HCT116 (cell line): ENCODE measurements at regions not wholly inside any gene's neighbourhood (a gene's known extent, or its start where the extent isn't known, plus 50 kb on each side); places are given as distances from the start of the nearest gene placed in this dataset.

Experiments used
- ATAC-seq: fragments of 200-7000 bp; cut with Tn5 transposase; 2 replicates; pipeline ENCODE4 v1.9.1; 2020; ENCODE audit warnings: mild to moderate bottlenecking, moderate library complexity
- BruUV-seq: library from RNA; stranded (reverse); fragments of 400-500 nt; replicated peaks from 2 replicates; lab custom pipeline; 2021; lab: Mats Ljungman, UMichigan
- CTCF ChIA-PET: fragments of 300-600 bp; sonication (Branson Sonifier 250); formaldehyde crosslinking; loops from one replicate; lab custom pipeline; 2021; ENCODE audit warnings: antibody characterized with exemption; lab: Charles Lee
- POLR2A ChIA-PET: fragments of 300-600, 350-600 bp; sonication (Branson Sonifier 250); formaldehyde crosslinking; loops from one replicate; lab custom pipeline; 2021; ENCODE audit warnings: antibody characterized with exemption; lab: Charles Lee
- RAD21 ChIA-PET, 2 experiments: fragments of 300-600 bp; sonication (Branson Sonifier 250); formaldehyde crosslinking; loops; one replicate each; lab custom pipeline; 2023; ENCODE audit warnings: low total read pairs in 2 of 2; ENCODE audit not compliant: uncharacterized antibody in 2 of 2, unreplicated experiment in 2 of 2, low non-redundant PET in 1 of 2; lab: Charles Lee
- DNase-seq: peaks from one replicate; pipeline ENCODE4 v3.0.0-alpha.2; 2010; ENCODE audit warnings: low read depth, low spot score
- H2AFZ ChIP-seq: fragments of 200-600 bp; shearing (Covaris generic), sonication (generic); 2 replicates; pipeline ENCODE4 v1.6.1; 2017; ENCODE audit warnings: low read depth, mixed run types, mixed read lengths, antibody characterized with exemption, low read length; ENCODE audit not compliant: poor library complexity, severe bottlenecking
- H3K27ac ChIP-seq: 2 replicates; pipeline ENCODE4 v1.5.1; 2012; ENCODE audit warnings: low read depth, low read length
- H3K27me3 ChIP-seq: fragments of 200-600 bp; sonication (generic); 2 replicates; pipeline ENCODE4 v1.6.1; 2016; ENCODE audit warnings: mixed run types, low read length, mixed read lengths; ENCODE audit not compliant: insufficient read depth
- H3K36me3 ChIP-seq, 2 experiments: fragments of 200-500 bp in 1 of 2; fragments of 200-600 bp in 1 of 2; sonication (Bioruptor generic) in 1 of 2; sonication (generic) in 1 of 2; 2 replicates each; pipeline versions ENCODE4 v1.5.1 to v1.6.1; 2014 to 2016; ENCODE audit warnings: low read length in 2 of 2, inconsistent platforms in 1 of 2, mixed read lengths in 1 of 2, mixed run types in 1 of 2; ENCODE audit not compliant: insufficient read depth in 2 of 2, control insufficient read depth in 1 of 2
- H3K4me1 ChIP-seq, 2 experiments: fragments of 200-600 bp in 1 of 2; sonication (generic) in 1 of 2; 2 replicates each; pipeline versions ENCODE4 v1.5.1 to v1.6.1; 2012 to 2017; ENCODE audit warnings: low read length in 2 of 2, inconsistent platforms in 1 of 2, mild to moderate bottlenecking in 1 of 2, mixed read lengths in 1 of 2, mixed run types in 1 of 2, moderate library complexity in 1 of 2; ENCODE audit not compliant: insufficient read depth in 2 of 2, control insufficient read depth in 1 of 2
- H3K4me2 ChIP-seq: fragments of 200-600 bp; sonication (generic); 2 replicates; pipeline ENCODE4 v1.6.1; 2017; ENCODE audit warnings: mixed run types, low read length, mixed read lengths
- H3K4me3 ChIP-seq, 2 experiments: fragments of 200-600 bp in 1 of 2; sonication (generic) in 1 of 2; replicated peaks in 1 of 2; 2 replicates each; pipeline ENCODE4 v1.5.1; 2011 to 2016; ENCODE audit warnings: low read length in 2 of 2, control low read depth in 1 of 2, low read depth in 1 of 2, mild to moderate bottlenecking in 1 of 2, mixed read lengths in 1 of 2, mixed run types in 1 of 2
- H3K79me2 ChIP-seq: fragments of 200-600 bp; sonication (generic); 2 replicates; pipeline ENCODE4 v1.6.1; 2017; ENCODE audit warnings: mild to moderate bottlenecking, mixed run types, low read length, moderate library complexity, mixed read lengths; ENCODE audit not compliant: insufficient read depth
- H3K9ac ChIP-seq: fragments of 200-600 bp; sonication (generic); 2 replicates; pipeline ENCODE4 v1.6.1; 2016; ENCODE audit warnings: low read length, mixed read lengths
- H3K9me2 ChIP-seq: fragments of 200-600 bp; sonication (generic), shearing (Covaris generic); 2 replicates; pipeline ENCODE4 v1.6.1; 2017; ENCODE audit warnings: mixed run types, mild to moderate bottlenecking, moderate library complexity; ENCODE audit not compliant: insufficient read depth
- H3K9me3 ChIP-seq, 2 experiments: fragments of 200-500 bp in 1 of 2; fragments of 200-600 bp in 1 of 2; sonication (Bioruptor generic) in 1 of 2; sonication (generic) in 1 of 2; 2 replicates each; pipeline ENCODE4 v1.6.1; 2014 to 2017; ENCODE audit warnings: low read length in 2 of 2, mixed read lengths in 2 of 2, inconsistent platforms in 1 of 2, low read depth in 1 of 2, mild to moderate bottlenecking in 1 of 2, mixed run types in 1 of 2, moderate library complexity in 1 of 2; ENCODE audit not compliant: control insufficient read depth in 1 of 2, insufficient read depth in 1 of 2
- H4K20me1 ChIP-seq: fragments of 200-600 bp; sonication (generic), shearing (Covaris generic); 2 replicates; pipeline ENCODE4 v1.6.1; 2017; ENCODE audit warnings: mixed run types, mild to moderate bottlenecking, moderate library complexity; ENCODE audit not compliant: insufficient read depth
- CBX3 ChIP-seq: IDR thresholded peaks from 2 replicates; pipeline ENCODE4 v1.6.1; 2012; ENCODE audit warnings: low read depth
- CEBPB ChIP-seq: IDR thresholded peaks from 2 replicates; pipeline ENCODE4 v1.6.1; 2012; ENCODE audit warnings: low read depth
- CTCF ChIP-seq, 3 experiments: fragments of 200-600 bp in 1 of 3; sonication (generic) in 1 of 3; IDR thresholded peaks in 2 of 3; conservative IDR thresholded peaks in 1 of 3; 2 replicates each; pipeline ENCODE4 v1.5.1; 2012 to 2017; ENCODE audit warnings: low read depth in 2 of 3, low read length in 2 of 3, antibody characterized with exemption in 1 of 3, borderline replicate concordance in 1 of 3, control low read depth in 1 of 3, mild to moderate bottlenecking in 1 of 3, mixed read lengths in 1 of 3, mixed run types in 1 of 3, moderate library complexity in 1 of 3; ENCODE audit not compliant: insufficient read depth in 1 of 3
- EGR1 ChIP-seq: IDR thresholded peaks from 2 replicates; pipeline ENCODE4 v1.6.1; 2012; ENCODE audit warnings: low read depth
- ELF1 ChIP-seq: IDR thresholded peaks from 2 replicates; pipeline ENCODE4 v1.6.1; 2012; ENCODE audit warnings: low read depth, borderline replicate concordance
- EZH2 ChIP-seq: fragments of 200-600 bp; sonication (generic); IDR thresholded peaks from 2 replicates; pipeline ENCODE4 v1.6.1; 2017; ENCODE audit warnings: antibody characterized with exemption, mixed run types
- FOSL1 ChIP-seq: IDR thresholded peaks from 2 replicates; pipeline ENCODE4 v1.6.1; 2012; ENCODE audit warnings: low read depth
- POLR2A ChIP-seq: IDR thresholded peaks from 2 replicates; pipeline ENCODE4 v1.7.0; 2011; ENCODE audit warnings: borderline replicate concordance; ENCODE audit not compliant: insufficient read depth, insufficient read length; ENCODE audit errors: extremely low read depth
- POLR2AphosphoS5 ChIP-seq: IDR thresholded peaks from 2 replicates; pipeline ENCODE4 v1.6.1; 2011; ENCODE audit warnings: mild to moderate bottlenecking, low read depth, low read length, moderate library complexity
- RAD21 ChIP-seq: IDR thresholded peaks from 2 replicates; pipeline ENCODE4 v1.6.1; 2012; ENCODE audit warnings: low read depth, mild to moderate bottlenecking
- SIN3A ChIP-seq: IDR thresholded peaks from 2 replicates; pipeline ENCODE4 v1.6.1; 2012; ENCODE audit warnings: low read depth
- SRF ChIP-seq: IDR thresholded peaks from 2 replicates; pipeline ENCODE4 v1.6.1; 2012; ENCODE audit warnings: low read depth
- TCF7L2 ChIP-seq: IDR thresholded peaks from 2 replicates; pipeline ENCODE4 v1.7.0; 2011; ENCODE audit warnings: borderline replicate concordance, inconsistent platforms; ENCODE audit not compliant: insufficient read depth, insufficient read length; ENCODE audit errors: extremely low read depth
- YY1 ChIP-seq: IDR thresholded peaks from 2 replicates; pipeline ENCODE4 v1.6.1; 2011; ENCODE audit warnings: low read length, low read depth, moderate library complexity, mild to moderate bottlenecking; ENCODE audit not compliant: insufficient replicate concordance; ENCODE audit errors: extremely low read depth
- ZBTB33 ChIP-seq: IDR thresholded peaks from 2 replicates; pipeline ENCODE4 v1.6.1; 2011; ENCODE audit warnings: mild to moderate bottlenecking, low read length, moderate library complexity; ENCODE audit not compliant: insufficient replicate concordance; ENCODE audit errors: extremely low read depth
- ZFX ChIP-seq: fragments of 450-650 bp; IDR thresholded peaks from 2 replicates; pipeline ENCODE4 v1.6.1; 2017
- ZNF274 ChIP-seq: fragments of 200-500 bp; sonication (Bioruptor generic); IDR thresholded peaks from 2 replicates; pipeline ENCODE4 v1.6.1; 2014; ENCODE audit warnings: mild to moderate bottlenecking, low read depth, low read length, inconsistent platforms
- intact Hi-C: fragments of 100-400 bp; cut with micrococcal nuclease; formaldehyde crosslinking; loops from 2 replicates; pipeline ENCODE4 v1.10.0; 2022
- TF ChIP-seq, protein P1 (sequence below): IDR thresholded peaks from 2 replicates; pipeline ENCODE4 v1.6.1; 2012

DNA sequence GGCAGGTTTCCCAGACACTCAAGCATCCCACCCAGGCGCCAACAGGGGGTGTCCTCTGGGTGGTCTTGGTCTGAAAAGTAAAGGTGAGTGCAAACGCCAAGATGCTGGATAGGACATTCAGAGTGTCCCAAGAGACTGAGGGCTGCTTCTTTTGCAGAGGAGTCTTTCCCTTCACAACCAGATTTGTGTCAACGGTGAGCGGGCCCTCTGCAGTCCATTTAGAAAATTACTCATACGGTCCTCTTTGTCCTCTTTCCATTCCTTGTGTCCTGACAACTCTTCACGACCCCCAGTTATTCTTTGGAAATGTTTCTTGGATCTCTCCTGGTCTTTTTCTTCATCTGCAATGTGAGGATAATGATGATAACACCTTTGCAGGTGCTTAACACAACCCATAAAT lies 257.8 kb downstream of the CDC5L start (continued):
- TF ChIP-seq, protein P1, sequence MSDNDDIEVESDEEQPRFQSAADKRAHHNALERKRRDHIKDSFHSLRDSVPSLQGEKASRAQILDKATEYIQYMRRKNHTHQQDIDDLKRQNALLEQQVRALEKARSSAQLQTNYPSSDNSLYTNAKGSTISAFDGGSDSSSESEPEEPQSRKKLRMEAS: no peak
- no peak for TF ChIP-seq POLR2AphosphoS5
- TF ChIP-seq, all 23 proteins: peak for 2

DNA sequence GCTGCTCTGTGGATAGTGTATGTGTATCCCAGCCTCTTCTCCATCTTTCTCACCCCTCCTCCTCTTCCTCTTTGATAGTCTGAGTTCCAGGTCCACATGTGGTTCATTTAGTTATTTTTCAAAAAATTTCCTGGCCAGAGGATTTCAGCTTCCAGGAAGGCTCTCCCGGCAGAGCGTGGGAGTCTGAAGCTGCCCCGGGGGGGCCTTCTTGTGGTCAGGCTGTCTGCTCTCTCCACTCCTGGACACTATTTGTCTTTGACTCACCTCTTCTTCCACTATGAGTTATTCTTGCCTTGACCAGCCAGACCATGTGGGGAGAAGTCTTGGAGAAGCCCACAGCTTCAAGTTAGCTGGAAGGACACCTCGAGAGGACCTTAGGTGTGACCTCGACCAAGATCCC lies 258.8 kb downstream of the CDC5L start:
- H3K27ac ChIP-seq: no peak overlapping the region
- ATAC-seq (no peak), DNase-seq (no peak)
- no peaks in the 10 kb centered on the region for H3K9me2 ChIP-seq
- CTCF ChIA-PET: interaction anchor here (2.1 to 4.2 kb wide), 2 partner anchors 16 to 171 kb away, joined by 10 to 37 read pairs; no protein-coding TSS in a partner anchor
- no peaks in the 10 kb centered on the region for H3K9me3 ChIP-seq
- POLR2A ChIA-PET: no interaction called here
- H4K20me1 ChIP-seq: no peaks in the 10 kb centered on the region
- H3K79me2 ChIP-seq: no peaks in the 10 kb centered on the region
- H3K27me3 ChIP-seq: no peaks in the 10 kb centered on the region
- H3K4me2 ChIP-seq: no peak overlapping the region
- H3K9ac ChIP-seq: no peak overlapping the region
- H3K4me3 ChIP-seq: no peak overlapping the region
- RAD21 ChIA-PET: interaction anchor here in 1 of 2 experiments (0.7 kb wide), 1 partner anchor 731 kb away, joined by 4 read pairs; the partner anchor contains the start of gene SUPT3H
- H3K36me3 ChIP-seq: no peaks in the 10 kb centered on the region
- no TSS peak for BruUV-seq
- intact Hi-C loops: no loop called here
- H2AFZ ChIP-seq: no peak overlapping the region
- peaks cover 0 to 9% of the 10 kb centered on the region in 2 experiments; a peak in 1 of 4 replicates for H3K4me1 ChIP-seq
- TF ChIP-seq RAD21 (no peak), ZNF274 (no peak), YY1 (no peak), FOSL1 (no peak), EZH2 (no peak), ZFX (no peak), TCF7L2 (no peak), ZBTB33 (no peak), SIN3A (no peak), CTCF (IDR thresholded peaks at IDR 0.05 in 2 of 3, conservative IDR thresholded peaks at IDR 0.05 in 1 of 3; ENCODE audit: borderline replicate concordance in 1 of 3, insufficient read depth in 1 of 3, low read depth in 2 of 3, low read length in 2 of 3) (no peak), POLR2A (no peak), ELF1 (no peak), EGR1 (no peak), CEBPB (no peak), SRF (no peak), POLR2AphosphoS5 (no peak), CBX3 (no peak)
- TF ChIP-seq, protein P1: no peak
